ENCODE measurements at regions not wholly inside any gene's neighbourhood (a gene's known extent, or its start where the extent isn't known, plus 50 kb on each side); places are given as distances from the start of the nearest gene placed in this dataset.
"Not testable (repeated sequence)": the region's sequence is repeated elsewhere in the genome, so short reads cannot be mapped to it uniquely, and the experiment has no call there.

- DNase-seq: no peak
These were observed 62.6 kb downstream of the ZIC1 start for GRCh38 chr3:147471741-147472140.

- no peak for DNase-seq
These were observed 63.7 kb downstream of the ZIC1 start for GRCh38 chr3:147472846-147473245.

GRCh38 chr3:147483145-147483544 is 74.0 kb downstream of the ZIC1 start:
- no peak for DNase-seq

GRCh38 chr3:147483578-147483977 is 74.4 kb downstream of the ZIC1 start:
- no peak for DNase-seq

GRCh38 chr3:147493065-147493464 is 83.9 kb downstream of the ZIC1 start:
- no peak for DNase-seq

GRCh38 chr3:147493666-147494065 is 84.5 kb downstream of the ZIC1 start:
- DNase-seq: no peak

- DNase-seq: no peak
These were observed 88.1 kb downstream of the ZIC1 start for GRCh38 chr3:147497286-147497685.

GRCh38 chr3:147507638-147508286 is 98.6 kb downstream of the ZIC1 start:
- DNase-seq: no peak

- no peak for DNase-seq
These were observed 100.3 kb downstream of the ZIC1 start for GRCh38 chr3:147509448-147509847.

GRCh38 chr3:147513785-147514184 is 104.6 kb downstream of the ZIC1 start:
- DNase-seq: no peak

GRCh38 chr3:147514366-147515160 is 105.4 kb downstream of the ZIC1 start:
- no peak for DNase-seq

- DNase-seq: no peak
These were observed 109.3 kb downstream of the ZIC1 start for GRCh38 chr3:147518465-147518864.

GRCh38 chr3:147521646-147522045 is 112.5 kb downstream of the ZIC1 start:
- no peak for DNase-seq

- not testable (repeated sequence) for DNase-seq
These were observed 113.6 kb downstream of the ZIC1 start for GRCh38 chr3:147522780-147523179.

- no peak for DNase-seq
These were observed 120.4 kb downstream of the ZIC1 start for GRCh38 chr3:147529551-147529950.

- DNase-seq: no peak
These were observed 128.9 kb downstream of the ZIC1 start for GRCh38 chr3:147538034-147538433.

GRCh38 chr3:147540921-147541320 is 131.8 kb downstream of the ZIC1 start:
- DNase-seq: no peak

GRCh38 chr3:147544290-147544689 is 135.1 kb downstream of the ZIC1 start:
- DNase-seq: no peak

- no peak for DNase-seq
These were observed 142.3 kb downstream of the ZIC1 start for GRCh38 chr3:147551491-147551890.

GRCh38 chr3:147554332-147554731 is 145.2 kb downstream of the ZIC1 start:
- no peak for DNase-seq

- no peak for DNase-seq
These were observed 163.8 kb downstream of the ZIC1 start for GRCh38 chr3:147572970-147573340.

- no peak for DNase-seq
These were observed 165.5 kb downstream of the ZIC1 start for GRCh38 chr3:147574621-147575020.

- no peak for DNase-seq
These were observed 166.2 kb downstream of the ZIC1 start for GRCh38 chr3:147575391-147575790.

GRCh38 chr3:147582642-147583041 is 173.5 kb downstream of the ZIC1 start:
- DNase-seq: no peak

GRCh38 chr3:147589016-147589415 is 179.9 kb downstream of the ZIC1 start:
- no peak for DNase-seq
